T-helper 17 cell (primary cell): ENCODE measurements at regions not wholly inside any gene's neighbourhood (a gene's known extent, or its start where the extent isn't known, plus 50 kb on each side); places are given as distances from the start of the nearest gene placed in this dataset.
"Not testable (repeated sequence)": the region's sequence is repeated elsewhere in the genome, so short reads cannot be mapped to it uniquely, and the experiment has no call there.

ENCODE experiments used
- ATAC-seq: fragments of 150-1000 bp; cut with Tn5 transposase; 2 replicates; pipeline ENCODE4 v1.10.0; 2021; ENCODE audit warnings: mild to moderate bottlenecking, moderate library complexity
- DNase-seq, 3 donors: peaks; one replicate each; pipeline versions ENCODE4 v3.0.0 to v3.0.0-alpha.2; 2020 to 2021
- H3K9me3 ChIP-seq: one replicate; pipeline ENCODE4 v1.7.0; 2013; ENCODE audit warnings: low read length, mild to moderate bottlenecking; ENCODE audit not compliant: control insufficient read depth, poor library complexity, severe bottlenecking
- H3K27ac Mint-ChIP-seq: one replicate; pipeline ENCODE4 v1.8.0; 2022; ENCODE audit warnings: mild to moderate bottlenecking, moderate library complexity, mixed read lengths
- H3K27me3 Mint-ChIP-seq: one replicate; pipeline ENCODE4 v1.8.0; 2022; ENCODE audit warnings: mixed read lengths
- H3K36me3 Mint-ChIP-seq: one replicate; pipeline ENCODE4 v1.8.0; 2022; ENCODE audit warnings: low read depth, mixed read lengths
- H3K4me1 Mint-ChIP-seq: one replicate; pipeline ENCODE4 v1.8.0; 2022; ENCODE audit warnings: mild to moderate bottlenecking, mixed read lengths
- H3K4me3 Mint-ChIP-seq: one replicate; pipeline ENCODE4 v1.8.0; 2022; ENCODE audit warnings: mild to moderate bottlenecking, moderate library complexity, mixed read lengths

- Mint-ChIP-seq H3K27me3 (no peaks in the 10 kb centered on the region), H3K36me3 (no peaks in the 10 kb centered on the region), H3K27ac (no peak overlapping the region), H3K4me1 (no peaks in the 10 kb centered on the region), H3K4me3 (no peak overlapping the region)
- DNase-seq (no peak), ATAC-seq (no peak)
- H3K9me3 ChIP-seq = no peaks in the 10 kb centered on the region
Measured at GRCh38 chr7:32223071-32223650, 153.0 kb upstream of the PDE1C start.

- H3K36me3 Mint-ChIP-seq = no peaks in the 10 kb centered on the region
- no peaks in the 10 kb centered on the region for H3K9me3 ChIP-seq
- H3K27me3 Mint-ChIP-seq = no peaks in the 10 kb centered on the region
- H3K4me1 Mint-ChIP-seq = no peaks in the 10 kb centered on the region
- no peak overlapping the region for H3K27ac Mint-ChIP-seq
- ATAC-seq (no peak), DNase-seq (no peak)
- H3K4me3 Mint-ChIP-seq = no peak overlapping the region
Measured at GRCh38 chr7:32222251-32222900, 152.2 kb upstream of the PDE1C start.

- Mint-ChIP-seq H3K27me3 (no peaks in the 10 kb centered on the region), H3K4me1 (no peaks in the 10 kb centered on the region), H3K36me3 (no peaks in the 10 kb centered on the region), H3K4me3 (no peak overlapping the region), H3K27ac (no peak overlapping the region)
- no peaks in the 10 kb centered on the region for H3K9me3 ChIP-seq
- ATAC-seq (no peak), DNase-seq (no peak)
Measured at GRCh38 chr7:32221736-32222135, 151.5 kb upstream of the PDE1C start.

GRCh38 chr7:32221056-32221455 is 150.8 kb upstream of the PDE1C start:
- ATAC-seq (no peak), DNase-seq (no peak)
- Mint-ChIP-seq H3K36me3 (no peaks in the 10 kb centered on the region), H3K4me3 (no peak overlapping the region), H3K27ac (no peak overlapping the region), H3K4me1 (no peaks in the 10 kb centered on the region), H3K27me3 (no peaks in the 10 kb centered on the region)
- no peaks in the 10 kb centered on the region for H3K9me3 ChIP-seq

GRCh38 chr7:32219831-32220230 is 149.6 kb upstream of the PDE1C start:
- H3K4me1 Mint-ChIP-seq, H3K27me3 Mint-ChIP-seq, DNase-seq, H3K9me3 ChIP-seq, H3K36me3 Mint-ChIP-seq, H3K27ac Mint-ChIP-seq, H3K4me3 Mint-ChIP-seq, ATAC-seq: not testable (repeated sequence)

GRCh38 chr7:32219416-32219815 is 149.2 kb upstream of the PDE1C start:
- Mint-ChIP-seq H3K4me3 (no peak overlapping the region), H3K27me3 (no peaks in the 10 kb centered on the region), H3K4me1 (no peaks in the 10 kb centered on the region), H3K36me3 (no peaks in the 10 kb centered on the region), H3K27ac (no peak overlapping the region)
- ATAC-seq (no peak), DNase-seq (no peak)
- H3K9me3 ChIP-seq = no peaks in the 10 kb centered on the region

- no peak overlapping the region for H3K27ac Mint-ChIP-seq
- H3K36me3 Mint-ChIP-seq = no peaks in the 10 kb centered on the region
- DNase-seq (no peak), ATAC-seq (no peak)
- no peaks in the 10 kb centered on the region for H3K4me1 Mint-ChIP-seq
- H3K4me3 Mint-ChIP-seq = no peak overlapping the region
- H3K9me3 ChIP-seq = no peaks in the 10 kb centered on the region
- no peaks in the 10 kb centered on the region for H3K27me3 Mint-ChIP-seq
Measured at GRCh38 chr7:32218741-32219288, 148.6 kb upstream of the PDE1C start.

GRCh38 chr7:32218154-32218467 is 147.9 kb upstream of the PDE1C start:
- Mint-ChIP-seq H3K4me3 (no peak overlapping the region), H3K4me1 (no peaks in the 10 kb centered on the region), H3K27ac (no peak overlapping the region), H3K27me3 (no peaks in the 10 kb centered on the region), H3K36me3 (no peaks in the 10 kb centered on the region)
- H3K9me3 ChIP-seq = no peaks in the 10 kb centered on the region
- ATAC-seq (no peak), DNase-seq (no peak)

GRCh38 chr7:32217341-32218153 is 147.3 kb upstream of the PDE1C start:
- ATAC-seq = no peak
- peaks cover 1% of the 10 kb centered on the region for H3K4me1 Mint-ChIP-seq
- peaks cover under 1% of the 10 kb centered on the region for H3K36me3 Mint-ChIP-seq
- no peak overlapping the region for H3K4me3 Mint-ChIP-seq
- no peak for DNase-seq
- H3K27me3 Mint-ChIP-seq = peaks cover 4% of the 10 kb centered on the region
- H3K27ac Mint-ChIP-seq = no peak overlapping the region
- no peaks in the 10 kb centered on the region for H3K9me3 ChIP-seq

- H3K27ac Mint-ChIP-seq = no peak overlapping the region
- no peak for ATAC-seq
- no peak overlapping the region for H3K4me3 Mint-ChIP-seq
- H3K36me3 Mint-ChIP-seq = peaks cover 3% of the 10 kb centered on the region
- no peaks in the 10 kb centered on the region for H3K9me3 ChIP-seq
- no peak for DNase-seq
- peaks cover 3% of the 10 kb centered on the region for H3K4me1 Mint-ChIP-seq
- H3K27me3 Mint-ChIP-seq = peaks cover 8% of the 10 kb centered on the region
Measured at GRCh38 chr7:32216759-32217158, 146.6 kb upstream of the PDE1C start.

- Mint-ChIP-seq H3K36me3 (peaks cover 3% of the 10 kb centered on the region), H3K27me3 (peaks cover 8% of the 10 kb centered on the region), H3K27ac (no peak overlapping the region), H3K4me3 (no peak overlapping the region), H3K4me1 (peaks cover 3% of the 10 kb centered on the region)
- DNase-seq (no peak), ATAC-seq (no peak)
- no peaks in the 10 kb centered on the region for H3K9me3 ChIP-seq
Measured at GRCh38 chr7:32215697-32216096, 145.5 kb upstream of the PDE1C start.

- Mint-ChIP-seq H3K36me3 (peaks cover 3% of the 10 kb centered on the region), H3K4me1 (peaks cover 3% of the 10 kb centered on the region), H3K27ac (no peak overlapping the region), H3K4me3 (no peak overlapping the region), H3K27me3 (peaks cover 8% of the 10 kb centered on the region)
- DNase-seq (no peak), ATAC-seq (no peak)
- H3K9me3 ChIP-seq = no peaks in the 10 kb centered on the region
Measured at GRCh38 chr7:32214913-32215312, 144.7 kb upstream of the PDE1C start.

GRCh38 chr7:32212321-32212720 is 142.1 kb upstream of the PDE1C start:
- no peak overlapping the region for H3K4me3 Mint-ChIP-seq
- H3K36me3 Mint-ChIP-seq = peaks cover 3% of the 10 kb centered on the region
- no peaks in the 10 kb centered on the region for H3K9me3 ChIP-seq
- peaks cover 24% of the 10 kb centered on the region for H3K27me3 Mint-ChIP-seq
- peaks cover 3% of the 10 kb centered on the region for H3K4me1 Mint-ChIP-seq
- DNase-seq = no peak
- H3K27ac Mint-ChIP-seq = no peak overlapping the region
- no peak for ATAC-seq
